ENCODE measurements at regions not wholly inside any gene's neighbourhood (a gene's known extent, or its start where the extent isn't known, plus 50 kb on each side); places are given as distances from the start of the nearest gene placed in this dataset.

DNA sequence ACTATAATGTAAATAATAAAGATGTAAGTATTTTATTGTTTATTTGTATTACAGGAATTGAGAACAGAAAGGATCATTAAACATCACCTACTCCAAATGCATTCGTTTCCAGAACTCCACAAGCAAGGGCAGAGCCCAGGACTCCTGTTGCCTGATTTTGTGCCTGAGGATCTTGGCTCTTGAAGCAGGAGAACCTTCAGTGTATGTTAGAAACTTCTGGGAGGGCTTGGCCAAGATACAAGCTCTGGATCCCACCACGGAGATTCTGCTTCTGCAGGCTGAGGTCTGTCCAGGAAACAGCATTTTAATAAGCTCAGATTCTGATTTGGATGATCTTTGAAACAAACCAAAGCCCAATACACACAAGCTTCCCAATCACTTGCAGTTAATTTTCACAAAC lies 142.4 kb upstream of the SOX11 start:
- H3K4me1 Mint-ChIP-seq (ENCODE audit: low read depth, unreplicated experiment), result no peaks in the 10 kb centered on the region
- TF ChIP-seq, protein P1, sequence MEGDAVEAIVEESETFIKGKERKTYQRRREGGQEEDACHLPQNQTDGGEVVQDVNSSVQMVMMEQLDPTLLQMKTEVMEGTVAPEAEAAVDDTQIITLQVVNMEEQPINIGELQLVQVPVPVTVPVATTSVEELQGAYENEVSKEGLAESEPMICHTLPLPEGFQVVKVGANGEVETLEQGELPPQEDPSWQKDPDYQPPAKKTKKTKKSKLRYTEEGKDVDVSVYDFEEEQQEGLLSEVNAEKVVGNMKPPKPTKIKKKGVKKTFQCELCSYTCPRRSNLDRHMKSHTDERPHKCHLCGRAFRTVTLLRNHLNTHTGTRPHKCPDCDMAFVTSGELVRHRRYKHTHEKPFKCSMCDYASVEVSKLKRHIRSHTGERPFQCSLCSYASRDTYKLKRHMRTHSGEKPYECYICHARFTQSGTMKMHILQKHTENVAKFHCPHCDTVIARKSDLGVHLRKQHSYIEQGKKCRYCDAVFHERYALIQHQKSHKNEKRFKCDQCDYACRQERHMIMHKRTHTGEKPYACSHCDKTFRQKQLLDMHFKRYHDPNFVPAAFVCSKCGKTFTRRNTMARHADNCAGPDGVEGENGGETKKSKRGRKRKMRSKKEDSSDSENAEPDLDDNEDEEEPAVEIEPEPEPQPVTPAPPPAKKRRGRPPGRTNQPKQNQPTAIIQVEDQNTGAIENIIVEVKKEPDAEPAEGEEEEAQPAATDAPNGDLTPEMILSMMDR (IDR thresholded peaks at IDR 0.05; ENCODE audit: insufficient read depth in 1 of 2, low read depth in 1 of 2, low read length in 1 of 2, severe bottlenecking in 1 of 2, unreplicated experiment in 1 of 2), result no peak
- peaks cover 28% of the 10 kb centered on the region for H3K9me3 Mint-ChIP-seq (ENCODE audit: unreplicated experiment)
- H3K4me3 Mint-ChIP-seq (ENCODE audit: unreplicated experiment), result no peak overlapping the region
- H3K36me3 Mint-ChIP-seq (ENCODE audit: insufficient read depth, unreplicated experiment), result no peaks in the 10 kb centered on the region
- H3K4me1 ChIP-seq, result no peaks in the 10 kb centered on the region
- H3K9me3 ChIP-seq, result peaks cover 13% of the 10 kb centered on the region
- H3K36me3 ChIP-seq (ENCODE audit: control insufficient read depth, insufficient read depth, low read length), result no peaks in the 10 kb centered on the region
- no peaks in the 10 kb centered on the region for H3K27me3 Mint-ChIP-seq (ENCODE audit: insufficient read depth, unreplicated experiment)
- ChIA-PET CTCF (no interaction called here), POLR2A (no interaction called here)
- no peak for DNase-seq
- H3K27ac Mint-ChIP-seq (ENCODE audit: unreplicated experiment), result no peak overlapping the region
- no peaks in the 10 kb centered on the region for H3K27me3 ChIP-seq (replicated peaks; ENCODE audit: control insufficient read depth, insufficient read depth, low read length)
- intact Hi-C loops (cut with micrococcal nuclease; ENCODE audit: unreplicated experiment), result no loop called here
- no TSS peak for BruUV-seq (replicated peaks)
- H3K4me3 ChIP-seq (ENCODE audit: low read depth, low read length), result no peak overlapping the region

DNA sequence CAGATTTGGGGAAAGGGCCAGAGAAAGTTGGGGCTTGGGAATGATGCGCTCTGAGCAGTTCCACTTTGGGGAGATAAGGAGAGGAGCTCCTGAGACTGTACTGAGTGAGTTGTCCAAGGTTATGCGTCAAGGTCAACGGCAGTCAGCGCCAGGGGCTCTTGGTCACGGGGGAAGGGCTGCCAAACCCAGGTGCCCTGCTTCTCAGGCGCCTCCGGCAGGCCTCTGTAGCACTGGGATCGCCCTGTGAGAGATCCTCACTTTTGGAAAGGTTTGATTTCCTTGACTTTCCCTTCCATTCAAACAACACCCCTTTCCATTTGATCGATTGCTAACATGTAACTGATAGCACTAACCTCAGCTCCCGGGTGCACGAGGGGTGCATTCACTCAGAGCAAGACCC lies 136.5 kb upstream of the SOX11 start:
- CTCF ChIA-PET, result no interaction called here

DNA sequence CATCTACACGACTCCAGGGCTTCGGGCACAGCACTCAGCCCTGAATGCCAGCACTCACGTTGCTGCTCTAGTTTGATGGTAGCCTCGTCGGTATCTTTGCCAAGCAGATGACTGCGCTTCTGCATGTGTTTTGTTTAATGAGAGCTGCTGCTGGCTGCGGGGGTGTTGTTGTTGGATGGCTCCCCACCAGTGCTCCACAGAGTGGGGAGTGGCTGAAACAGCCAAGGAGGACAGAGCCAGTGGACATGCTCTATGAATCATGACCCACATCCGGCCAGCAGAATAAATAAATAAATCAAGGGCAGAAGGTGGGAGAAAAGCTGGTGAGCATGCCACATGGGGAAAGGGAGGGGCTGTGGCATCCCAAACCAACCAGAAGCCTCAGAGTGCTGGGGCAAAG lies 131.2 kb upstream of the SOX11 start:
- no peak for DNase-seq
- no TSS peak for BruUV-seq (replicated peaks)
- H3K27ac Mint-ChIP-seq (ENCODE audit: unreplicated experiment), result no peak overlapping the region
- TF ChIP-seq, protein P1 (IDR thresholded peaks at IDR 0.05; ENCODE audit: insufficient read depth in 1 of 2, low read depth in 1 of 2, low read length in 1 of 2, severe bottlenecking in 1 of 2, unreplicated experiment in 1 of 2), result no peak
- no peaks in the 10 kb centered on the region for H3K36me3 ChIP-seq (ENCODE audit: control insufficient read depth, insufficient read depth, low read length)
- CTCF ChIA-PET, result no interaction called here
- H3K4me3 Mint-ChIP-seq (ENCODE audit: unreplicated experiment), result no peak overlapping the region
- POLR2A ChIA-PET, result no interaction called here
- H3K4me3 ChIP-seq (ENCODE audit: low read depth, low read length), result no peak overlapping the region
- H3K9me3 Mint-ChIP-seq (ENCODE audit: unreplicated experiment), result no peaks in the 10 kb centered on the region
- H3K4me1 Mint-ChIP-seq (ENCODE audit: low read depth, unreplicated experiment), result no peaks in the 10 kb centered on the region
- H3K9me3 ChIP-seq, result no peaks in the 10 kb centered on the region
- H3K27me3 Mint-ChIP-seq (ENCODE audit: insufficient read depth, unreplicated experiment), result no peaks in the 10 kb centered on the region
- no peaks in the 10 kb centered on the region for H3K36me3 Mint-ChIP-seq (ENCODE audit: insufficient read depth, unreplicated experiment)
- H3K27me3 ChIP-seq (replicated peaks; ENCODE audit: control insufficient read depth, insufficient read depth, low read length), result no peaks in the 10 kb centered on the region
- H3K4me1 ChIP-seq, result no peaks in the 10 kb centered on the region
- intact Hi-C loops (cut with micrococcal nuclease; ENCODE audit: unreplicated experiment), result no loop called here

More for the DNA sequence above, 136.5 kb upstream of the SOX11 start:
- no peak overlapping the region for H3K4me3 ChIP-seq (ENCODE audit: low read depth, low read length)
- H3K4me1 Mint-ChIP-seq (ENCODE audit: low read depth, unreplicated experiment), result no peaks in the 10 kb centered on the region
- no peaks in the 10 kb centered on the region; the same call in 1 of the 2 replicates for H3K9me3 ChIP-seq
- BruUV-seq (replicated peaks), result no TSS peak
- TF ChIP-seq, protein P1 (IDR thresholded peaks at IDR 0.05; ENCODE audit: insufficient read depth in 1 of 2, low read depth in 1 of 2, low read length in 1 of 2, severe bottlenecking in 1 of 2, unreplicated experiment in 1 of 2), result no peak
- H3K27me3 Mint-ChIP-seq (ENCODE audit: insufficient read depth, unreplicated experiment), result no peaks in the 10 kb centered on the region
- intact Hi-C loops (cut with micrococcal nuclease; ENCODE audit: unreplicated experiment), result no loop called here
- no peaks in the 10 kb centered on the region for H3K4me1 ChIP-seq
- H3K9me3 Mint-ChIP-seq (ENCODE audit: unreplicated experiment), result peaks cover 15% of the 10 kb centered on the region
- no peaks in the 10 kb centered on the region for H3K36me3 Mint-ChIP-seq (ENCODE audit: insufficient read depth, unreplicated experiment)
- no peak overlapping the region for H3K4me3 Mint-ChIP-seq (ENCODE audit: unreplicated experiment)
- POLR2A ChIA-PET, result no interaction called here
- DNase-seq, result no peak
- H3K27me3 ChIP-seq (replicated peaks; ENCODE audit: control insufficient read depth, insufficient read depth, low read length), result no peaks in the 10 kb centered on the region
- H3K36me3 ChIP-seq (ENCODE audit: control insufficient read depth, insufficient read depth, low read length), result no peaks in the 10 kb centered on the region
- H3K27ac Mint-ChIP-seq (ENCODE audit: unreplicated experiment), result no peak overlapping the region

All from Caco-2 (cell line).